BE2C (cell line): ENCODE measurements at regions not wholly inside any gene's neighbourhood (a gene's known extent, or its start where the extent isn't known, plus 50 kb on each side); places are given as distances from the start of the nearest gene placed in this dataset.

Experiments
- DNase-seq: peaks from one replicate; pipeline ENCODE4 v3.0.0-alpha.2; 2020
- H3K27me3 ChIP-seq: fragments of 250-450 bp; sonication (Bioruptor Pico); 2 replicates; pipeline ENCODE4 v1.5.1; 2020; ENCODE audit warnings: mild to moderate bottlenecking
- H3K36me3 ChIP-seq: fragments of 250-450 bp; sonication (Bioruptor Pico); 2 replicates; pipeline ENCODE4 v1.5.1; 2020; ENCODE audit warnings: mild to moderate bottlenecking
- H3K4me1 ChIP-seq: fragments of 250-450 bp; sonication (Bioruptor Pico); 2 replicates; pipeline ENCODE4 v1.5.1; 2020
- H3K4me3 ChIP-seq: 2 replicates; pipeline ENCODE4 v1.5.1; 2011; ENCODE audit warnings: low read depth, low read length
- H3K9me3 ChIP-seq: fragments of 250-450 bp; sonication (Bioruptor Pico); 2 replicates; pipeline ENCODE4 v1.5.1; 2020
- CTCF ChIP-seq: IDR thresholded peaks from 2 replicates; pipeline ENCODE4 v1.5.1; 2012; ENCODE audit warnings: mild to moderate bottlenecking, low read depth, low read length

DNA sequence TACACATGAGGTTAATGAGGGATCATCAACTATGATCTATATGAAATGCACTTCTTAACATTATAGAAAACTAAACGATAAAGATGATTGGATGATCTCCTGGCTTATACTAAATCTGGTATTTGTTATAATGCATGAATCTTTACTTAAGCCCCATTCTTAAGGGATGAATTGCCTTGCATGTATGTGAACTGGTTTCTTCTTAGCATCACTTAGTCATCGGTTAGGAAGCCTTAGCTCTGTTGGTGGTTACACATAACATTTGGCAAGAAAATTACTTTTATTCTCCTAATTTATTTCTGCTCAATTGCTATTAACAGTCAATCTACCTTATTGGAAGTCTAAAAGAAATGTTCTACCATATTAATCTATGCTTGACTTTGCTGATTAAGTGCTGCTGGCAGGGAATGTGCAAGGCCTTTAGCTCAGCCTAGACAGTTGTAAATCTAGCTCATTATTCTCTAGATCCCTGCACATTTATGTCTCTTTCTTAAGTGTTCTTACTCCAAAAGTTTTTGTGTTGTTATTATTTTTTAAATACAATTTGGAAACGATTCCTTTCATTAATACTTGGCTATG lies 356.0 kb downstream of the ZPLD1 start:
- TF ChIP-seq CTCF, result no peak
- H3K9me3 ChIP-seq, result no peaks in the 10 kb centered on the region
- no peaks in the 10 kb centered on the region for H3K36me3 ChIP-seq
- H3K27me3 ChIP-seq, result no peaks in the 10 kb centered on the region
- no peak overlapping the region for H3K4me3 ChIP-seq
- H3K4me1 ChIP-seq, result no peaks in the 10 kb centered on the region
- no peak for DNase-seq

- Histone ChIP-seq H3K4me3 (no peak overlapping the region), H3K36me3 (no peaks in the 10 kb centered on the region), H3K27me3 (no peaks in the 10 kb centered on the region), H3K9me3 (no peaks in the 10 kb centered on the region), H3K4me1 (0 out of 2 replicates have a peak, but pooled peaks cover 3% of the 10 kb centered on the region)
- DNase-seq, result peak; percentile 40
- TF ChIP-seq CTCF, result no peak
These were observed 357.1 kb downstream of the ZPLD1 start for GRCh38 chr3:102791641-102792589.

GRCh38 chr3:102796804-102797203 lies 362.0 kb downstream of the ZPLD1 start:
- H3K27me3 ChIP-seq, result no peaks in the 10 kb centered on the region
- no peak overlapping the region for H3K4me3 ChIP-seq
- H3K4me1 ChIP-seq, result 0 out of 2 replicates have a peak, but pooled peaks cover 3% of the 10 kb centered on the region
- H3K9me3 ChIP-seq, result no peaks in the 10 kb centered on the region
- TF ChIP-seq CTCF, result no peak
- no peak for DNase-seq
- no peaks in the 10 kb centered on the region for H3K36me3 ChIP-seq

DNA sequence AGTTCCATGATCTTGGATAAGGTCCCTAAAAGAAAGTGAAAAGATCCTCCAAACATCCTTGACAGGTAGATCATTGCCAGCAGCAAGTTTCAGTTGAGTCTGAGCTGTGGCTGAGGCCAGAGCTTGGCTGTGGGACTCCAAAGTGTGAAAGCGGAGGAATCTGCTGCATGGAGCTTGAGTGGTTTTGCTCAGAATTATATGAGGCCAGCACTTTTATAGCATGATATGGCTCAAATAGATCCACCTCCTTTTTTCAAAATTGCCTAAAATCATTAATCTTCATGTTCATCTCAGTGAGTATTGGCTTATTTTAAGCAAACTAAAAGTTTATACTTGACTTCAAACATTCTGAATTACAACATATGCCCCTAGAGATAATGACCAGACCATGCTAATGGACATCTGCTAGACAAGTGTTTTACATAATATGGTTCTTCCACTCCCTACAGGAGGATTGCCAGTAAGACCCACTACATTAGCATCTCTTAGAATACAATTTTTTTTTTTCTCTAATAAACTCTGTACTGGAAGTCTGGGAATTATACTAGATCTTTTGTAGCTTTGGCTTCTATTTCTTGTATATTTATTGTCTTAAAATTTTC lies 368.1 kb downstream of the ZPLD1 start:
- TF ChIP-seq CTCF, result no peak
- Histone ChIP-seq H3K27me3 (no peaks in the 10 kb centered on the region), H3K36me3 (no peaks in the 10 kb centered on the region), H3K4me1 (peaks cover 2% of the 10 kb centered on the region; the same call in 1 of the 2 replicates), H3K9me3 (no peaks in the 10 kb centered on the region), H3K4me3 (no peak overlapping the region)
- DNase-seq, result no peak

DNA sequence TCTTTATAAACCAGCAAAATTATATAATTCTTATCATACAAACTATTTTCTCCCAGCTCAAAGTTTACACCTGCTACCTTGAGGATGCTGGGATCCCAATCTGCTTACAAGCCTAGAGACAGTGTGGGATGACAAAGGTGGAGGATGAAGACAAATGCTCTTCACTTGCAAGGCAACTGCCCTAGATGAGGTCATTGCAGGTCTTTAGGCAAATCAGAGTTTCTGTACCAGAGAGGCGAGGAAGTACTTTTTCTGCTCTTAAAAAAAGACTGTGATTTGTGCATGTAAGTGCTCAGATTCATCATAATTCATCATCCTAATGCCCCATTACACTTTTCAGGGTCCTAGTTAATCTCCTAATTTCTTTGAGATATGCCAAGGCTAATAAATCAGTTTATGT lies 376.1 kb downstream of the ZPLD1 start:
- Histone ChIP-seq H3K4me3 (no peak overlapping the region), H3K36me3 (no peaks in the 10 kb centered on the region), H3K4me1 (no peaks in the 10 kb centered on the region), H3K27me3 (no peaks in the 10 kb centered on the region), H3K9me3 (no peaks in the 10 kb centered on the region)
- no peak for DNase-seq
- no peak for TF ChIP-seq CTCF
